GM18517 (cell line): ENCODE measurements at regions not wholly inside any gene's neighbourhood (a gene's known extent, or its start where the extent isn't known, plus 50 kb on each side); places are given as distances from the start of the nearest gene placed in this dataset.

Experiments used
- ATAC-seq: cut with Tn5 transposase; IDR thresholded peaks from one replicate; pipeline ENCODE4 v1.9.1; 2021; ENCODE audit warnings: mild to moderate bottlenecking, moderate library complexity; ENCODE audit not compliant: unreplicated experiment

DNA sequence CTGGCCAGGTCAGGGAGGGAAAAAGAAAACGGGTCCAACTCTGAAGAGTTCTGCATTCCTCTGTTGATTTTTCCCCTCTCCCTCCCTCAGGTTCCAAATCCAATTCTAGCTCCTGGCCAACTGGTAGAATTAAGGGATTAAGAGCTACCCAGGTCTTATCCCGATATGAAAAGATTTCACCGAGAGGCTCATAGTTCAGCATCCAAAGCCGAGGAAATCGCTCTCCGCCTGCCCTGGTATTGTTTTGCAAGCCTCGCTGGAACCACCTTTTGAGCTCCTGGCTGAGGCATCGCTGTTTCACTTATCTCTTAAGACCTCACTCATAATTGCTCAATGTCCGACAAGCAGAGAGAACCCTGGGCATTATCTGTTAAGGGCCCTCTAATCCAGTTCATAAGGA lies 180.4 kb downstream of the URI1 start:
- no peak for ATAC-seq

DNA sequence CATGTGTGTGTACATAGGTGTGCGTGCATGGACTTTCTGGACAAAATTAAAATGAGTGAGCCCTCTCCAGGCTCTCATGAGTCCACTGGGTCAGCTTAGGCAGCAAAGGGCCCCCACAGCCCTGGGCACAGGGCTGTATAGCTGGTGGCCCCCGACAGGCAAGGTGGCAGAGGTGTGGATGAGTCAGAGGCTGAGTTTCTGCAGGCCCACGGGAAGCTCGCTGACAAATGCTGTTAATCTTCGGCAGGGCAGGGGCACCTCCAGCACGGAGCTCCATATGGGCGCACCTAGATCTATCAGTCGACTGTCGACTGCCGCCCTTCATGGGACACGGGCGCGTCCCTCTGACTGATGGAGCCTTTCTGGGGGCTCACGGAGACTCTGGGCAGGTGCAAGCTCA lies 181.1 kb downstream of the URI1 start:
- ATAC-seq, result no peak

DNA sequence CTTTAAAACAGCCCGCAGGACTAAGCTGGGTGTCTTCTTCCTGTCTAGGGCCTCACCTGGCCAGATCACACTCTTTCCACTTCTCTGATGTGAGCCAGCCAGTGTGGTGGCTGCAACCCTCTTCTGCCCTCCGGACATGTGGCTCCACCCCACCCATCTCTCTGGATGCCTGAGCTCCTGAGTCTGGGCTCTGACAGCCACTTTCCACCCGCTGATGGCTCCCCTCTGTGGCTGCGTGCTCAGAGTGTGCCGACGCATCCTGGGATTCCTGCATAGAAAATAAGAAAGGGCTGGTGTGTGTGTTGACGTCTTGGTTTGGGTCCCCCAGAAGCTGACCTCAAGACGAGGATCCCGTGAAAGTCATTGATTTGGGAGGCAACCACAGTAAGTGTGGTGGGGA lies 181.6 kb downstream of the URI1 start:
- ATAC-seq, result no peak

DNA sequence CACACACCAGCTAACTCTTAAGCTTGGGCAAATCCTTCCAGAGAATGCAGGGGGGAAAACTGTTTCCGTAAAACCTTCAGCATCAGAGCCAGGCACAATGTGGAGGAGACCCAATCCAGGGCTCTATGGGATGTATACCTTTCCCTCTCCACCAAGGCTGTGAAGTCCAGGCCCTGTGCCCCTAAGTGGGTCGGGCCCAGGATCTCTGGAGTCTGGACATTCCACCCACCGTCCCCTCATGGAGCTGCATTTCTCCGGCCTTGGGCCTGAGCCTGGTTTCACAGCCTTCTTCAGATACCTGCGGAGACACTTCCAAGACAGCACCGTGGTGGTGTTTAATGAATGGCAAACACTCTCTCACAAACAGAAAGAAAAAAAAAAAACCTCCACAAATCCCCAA lies 186.2 kb downstream of the URI1 start:
- ATAC-seq, result no peak

DNA sequence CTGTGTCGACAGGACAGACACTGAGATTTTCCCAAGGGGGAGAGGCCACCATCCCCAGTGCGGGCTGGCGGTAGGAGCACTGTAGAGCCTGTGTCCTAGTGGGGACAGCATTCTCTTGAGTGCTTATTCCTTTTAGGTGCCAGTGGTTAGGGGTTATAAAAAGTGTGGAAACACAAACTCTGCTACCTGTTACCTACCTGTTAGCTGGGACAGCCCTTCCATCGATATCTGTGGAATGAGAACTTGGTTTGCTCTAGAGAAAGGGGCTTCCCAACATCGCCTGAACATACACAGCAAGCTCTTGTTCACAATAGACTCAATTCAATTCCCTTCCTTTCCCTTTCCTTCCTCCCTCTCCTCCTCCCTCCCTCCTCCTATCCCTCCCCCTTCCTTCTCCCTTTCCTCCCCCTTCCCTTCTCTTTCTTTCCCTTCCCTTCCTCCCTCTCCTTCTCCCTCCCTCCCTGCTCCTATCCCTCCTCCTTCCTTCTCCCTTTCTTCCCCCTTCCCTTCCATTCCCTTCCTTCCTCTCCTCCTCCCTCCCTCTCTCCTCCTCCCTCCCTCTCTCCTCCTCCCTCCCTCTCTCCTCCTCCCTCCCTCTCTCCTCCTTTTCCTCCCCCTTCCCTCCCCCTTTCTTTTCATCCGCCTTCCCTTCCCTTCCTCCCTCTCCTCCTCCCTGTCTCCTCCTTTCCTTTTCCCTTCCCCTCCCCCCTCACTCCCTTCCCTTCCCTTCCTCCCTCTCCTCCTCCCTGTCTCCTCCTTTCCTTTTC lies 188.5 kb downstream of the URI1 start:
- ATAC-seq, result no peak

DNA sequence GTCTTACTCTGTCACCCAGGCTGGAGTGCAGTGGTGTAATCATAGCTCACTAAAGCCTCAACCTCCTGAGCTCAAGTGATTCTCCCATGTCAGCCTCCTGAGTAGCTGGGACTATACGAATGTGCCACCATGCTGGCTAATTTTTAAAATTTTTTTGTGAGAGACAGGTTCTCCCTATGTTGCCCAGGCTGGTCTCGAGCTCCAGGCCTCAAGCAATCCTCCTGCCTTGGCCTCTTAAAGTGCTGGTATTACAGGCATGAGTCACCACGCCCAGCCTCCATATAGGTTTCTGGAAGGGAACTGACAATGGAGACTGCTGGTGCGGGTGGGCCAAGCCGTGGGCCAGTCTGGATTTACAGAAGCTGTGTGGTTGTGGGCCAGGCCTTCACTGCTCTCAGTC lies 189.2 kb downstream of the URI1 start:
- no peak for ATAC-seq

DNA sequence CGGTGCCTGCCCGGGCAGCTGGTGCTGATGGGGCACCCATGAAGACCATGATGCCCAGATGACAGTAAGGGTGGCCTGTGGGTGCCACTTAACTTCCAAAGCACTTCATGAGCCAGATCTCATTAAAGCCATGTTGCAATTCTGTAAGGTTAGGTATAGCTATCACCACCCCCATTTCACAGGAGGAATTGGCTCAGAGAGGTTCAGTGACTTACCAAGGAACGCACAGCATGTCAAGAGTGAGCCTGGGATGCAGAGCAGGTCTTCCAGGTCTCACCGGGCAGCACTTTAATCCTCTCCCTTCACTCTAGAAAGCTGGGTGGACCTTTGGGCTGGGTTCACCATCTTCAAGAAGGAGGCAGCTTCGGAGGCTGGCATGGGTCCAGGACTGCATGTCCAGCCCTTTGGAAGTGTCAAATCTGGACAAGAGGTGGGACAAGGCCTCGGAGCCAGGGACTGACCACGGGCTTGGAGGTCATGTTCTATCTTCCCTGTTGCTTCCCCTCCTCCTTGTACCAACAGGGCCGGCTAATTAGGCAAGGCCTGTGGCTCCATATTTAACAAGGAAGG lies 189.8 kb downstream of the URI1 start:
- ATAC-seq, result no peak

DNA sequence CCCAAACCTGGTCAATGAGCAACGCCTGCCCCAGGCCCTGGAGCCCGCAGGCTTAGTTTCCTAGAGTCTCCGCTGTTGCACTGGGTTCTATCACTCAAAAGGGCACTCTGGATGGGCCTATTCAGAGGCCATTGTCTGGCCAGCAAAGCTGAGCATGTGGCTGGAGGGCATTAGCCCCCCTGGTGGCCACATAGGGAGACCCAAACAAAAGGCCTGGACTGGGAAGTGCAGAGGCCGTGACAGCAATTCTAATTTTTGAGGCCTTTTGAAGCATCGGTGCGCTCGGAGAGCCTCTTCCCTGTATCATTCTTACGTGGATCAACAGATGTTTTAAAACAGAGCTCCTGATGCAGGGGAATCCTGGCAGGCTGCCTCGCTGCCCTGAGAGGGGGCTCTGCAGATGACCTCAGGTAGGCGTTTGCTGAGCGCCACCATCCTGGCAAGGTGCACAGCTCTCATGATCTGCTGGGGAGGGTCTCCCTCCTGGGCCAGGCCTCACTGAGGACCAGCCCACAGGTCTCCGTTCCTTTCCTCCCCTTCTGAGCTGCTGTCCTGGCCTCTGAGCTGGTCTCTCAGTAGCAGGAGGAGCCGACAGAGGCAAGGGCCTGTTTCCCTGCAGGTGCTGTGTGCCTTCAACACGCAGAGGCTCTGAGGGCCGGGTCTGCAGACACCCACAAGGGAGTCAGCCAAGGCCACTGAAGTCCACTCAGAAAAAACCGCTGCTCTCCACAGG lies 190.5 kb downstream of the URI1 start:
- no peak for ATAC-seq

DNA sequence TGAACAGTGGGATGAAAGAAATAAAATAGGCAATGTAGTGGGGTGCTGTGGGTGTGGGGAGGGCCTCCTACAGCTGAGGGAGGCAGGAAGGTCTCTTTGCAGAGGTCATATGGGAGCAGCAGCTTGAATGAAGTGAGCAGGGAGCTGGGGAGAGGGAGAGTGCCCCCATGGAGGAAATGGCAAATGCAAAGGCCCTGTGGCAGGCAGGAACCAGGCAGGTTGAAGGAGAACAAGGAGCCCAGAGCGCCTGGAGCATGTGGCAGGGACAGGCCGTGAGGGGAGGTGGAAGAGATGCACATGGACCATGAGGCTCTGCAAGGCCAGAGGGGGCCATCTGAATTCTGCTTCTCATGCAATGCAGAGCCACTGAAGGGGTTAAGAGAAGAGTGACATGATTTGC lies 191.8 kb downstream of the URI1 start:
- no peak for ATAC-seq

DNA sequence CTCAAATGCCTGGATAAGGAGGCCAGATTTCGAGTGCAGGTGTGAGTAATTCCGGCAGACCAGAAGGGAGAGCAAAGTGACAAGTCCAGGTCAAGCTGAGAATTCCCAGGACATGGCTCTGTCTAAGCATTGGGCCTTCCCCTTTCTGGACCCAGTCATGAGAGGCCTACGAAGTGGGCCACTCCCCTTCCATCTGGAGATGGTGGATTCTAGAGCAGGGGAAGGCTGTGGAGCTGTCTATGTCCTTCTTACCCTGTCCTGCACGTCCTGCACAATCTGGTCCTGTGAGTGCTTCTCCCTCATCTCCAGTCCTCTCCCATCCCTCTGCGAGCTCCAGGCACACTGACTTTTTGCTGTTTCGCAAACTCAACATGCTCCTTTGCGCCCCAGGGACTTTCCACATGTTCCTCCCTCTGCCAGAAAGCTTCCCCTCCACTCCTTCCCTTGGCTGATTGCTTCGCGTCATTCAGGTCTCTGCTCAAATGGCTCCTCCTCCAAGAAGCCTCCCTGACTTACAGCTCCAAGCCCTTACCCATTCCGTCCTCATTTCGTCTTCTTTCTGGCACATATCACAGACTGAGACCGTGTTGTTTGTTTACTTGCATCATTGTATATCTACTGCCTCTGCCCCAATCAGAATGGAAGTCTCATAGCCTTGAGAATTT lies 193.2 kb downstream of the URI1 start:
- no peak for ATAC-seq

DNA sequence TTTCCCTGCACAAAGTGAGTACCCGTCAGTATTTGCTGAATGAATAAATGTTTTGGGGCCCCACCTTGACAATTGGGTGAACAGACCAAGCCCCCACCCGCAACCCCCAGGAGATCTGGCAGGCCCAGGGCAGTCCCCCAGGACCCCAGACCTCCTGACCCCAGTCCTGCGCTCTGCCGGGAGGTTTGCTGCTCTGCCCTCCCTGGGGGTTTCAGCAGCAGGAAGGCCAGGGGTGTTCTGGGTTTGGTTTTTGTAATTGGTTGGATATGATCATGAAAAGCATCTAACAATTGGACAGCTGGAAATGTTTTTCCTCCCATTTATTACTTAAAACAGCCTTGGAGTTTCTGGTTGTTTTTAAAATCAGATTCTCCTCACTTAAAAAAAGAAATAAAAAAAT lies 193.8 kb downstream of the URI1 start:
- no peak for ATAC-seq

DNA sequence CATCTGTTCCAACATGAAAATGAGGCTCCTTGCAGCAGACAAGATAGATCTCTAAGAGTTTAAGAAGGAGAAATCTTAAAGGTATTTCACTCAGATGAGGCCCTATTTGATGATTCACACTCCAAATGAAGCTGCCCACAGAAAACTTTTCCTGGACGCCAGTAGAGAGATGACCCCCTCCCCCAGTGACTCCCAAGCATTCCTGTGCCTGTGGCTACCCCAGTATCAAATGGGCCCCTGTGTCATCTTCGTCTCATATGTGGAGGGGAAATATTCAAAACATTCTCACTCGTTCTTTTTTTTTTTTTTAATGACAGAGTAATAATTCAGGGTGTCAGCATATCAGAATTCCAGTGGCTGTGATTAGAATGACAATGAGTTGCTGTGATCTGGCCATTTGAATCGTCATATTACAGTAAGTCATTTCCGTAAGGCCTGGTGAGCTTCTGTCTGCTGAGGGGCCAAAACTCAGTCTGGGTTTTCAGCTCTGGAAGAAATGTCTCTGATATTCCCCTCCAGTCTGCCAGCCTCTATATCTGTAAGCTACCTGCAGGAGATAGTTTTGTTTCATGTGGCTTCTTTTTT lies 194.7 kb downstream of the URI1 start:
- ATAC-seq, result no peak

DNA sequence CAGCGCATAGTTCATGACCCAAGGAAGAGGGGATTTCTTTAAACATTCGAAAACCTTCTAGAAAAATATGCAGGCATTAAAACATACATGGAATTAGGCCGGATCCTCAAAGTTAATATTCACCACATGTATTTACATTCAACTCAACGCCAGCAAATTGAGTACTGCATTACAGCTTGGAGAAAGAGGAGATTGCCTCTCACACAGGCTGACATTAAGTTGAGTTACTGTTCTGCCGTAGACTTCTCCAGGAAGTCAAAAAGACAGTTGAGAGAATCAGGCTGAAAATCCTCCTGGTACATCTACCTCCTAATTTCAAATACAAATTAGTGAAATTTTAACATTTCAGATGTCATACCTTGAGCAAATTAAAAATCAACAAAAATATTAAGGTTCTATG lies 195.7 kb downstream of the URI1 start:
- ATAC-seq, result no peak

DNA sequence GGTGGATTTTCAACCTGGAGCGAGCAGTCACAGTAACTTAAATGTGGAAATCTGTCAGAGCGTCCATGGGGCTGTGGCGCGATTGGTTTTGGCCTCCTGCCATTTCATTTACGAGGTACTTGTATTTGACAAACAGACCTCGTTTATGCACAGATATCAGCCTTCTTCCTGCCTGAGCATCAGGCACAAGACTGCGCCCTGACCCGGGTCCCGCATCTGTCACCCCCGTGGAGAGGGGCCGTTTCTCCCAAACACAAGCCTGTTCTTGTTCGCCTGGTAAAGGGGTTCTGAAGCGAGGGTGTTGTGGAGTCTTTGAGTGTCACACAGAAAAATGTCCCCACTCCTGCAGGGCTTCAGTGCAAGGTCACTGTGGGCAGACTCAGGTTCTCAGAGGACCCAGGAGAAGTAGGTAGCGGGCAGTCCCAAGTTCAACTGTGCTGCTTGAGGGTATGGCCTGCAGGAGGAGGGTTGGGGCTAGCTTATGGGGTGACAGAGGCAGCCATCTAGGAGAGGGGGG lies 202.3 kb downstream of the URI1 start:
- ATAC-seq, result no peak

DNA sequence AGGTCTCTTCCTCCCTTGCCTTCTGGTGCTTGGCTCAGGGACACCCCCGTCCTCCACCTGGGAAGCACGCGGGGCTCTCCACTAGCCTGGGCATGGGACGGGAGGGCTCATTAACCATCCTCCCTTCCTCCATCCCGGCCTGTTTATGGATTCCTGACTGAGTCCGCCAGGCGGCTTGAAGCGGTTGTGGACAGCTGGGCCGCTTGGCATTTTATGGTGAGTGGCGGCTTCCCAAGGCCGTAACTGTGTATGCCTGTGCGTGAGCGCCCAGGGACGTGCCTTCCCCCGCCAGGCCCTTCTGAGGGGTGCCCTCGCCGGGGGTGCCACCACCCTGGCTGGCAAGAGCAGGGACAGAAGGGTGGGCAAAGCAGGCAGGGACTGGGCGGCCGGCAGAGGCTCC lies 202.8 kb downstream of the URI1 start:
- no peak for ATAC-seq

DNA sequence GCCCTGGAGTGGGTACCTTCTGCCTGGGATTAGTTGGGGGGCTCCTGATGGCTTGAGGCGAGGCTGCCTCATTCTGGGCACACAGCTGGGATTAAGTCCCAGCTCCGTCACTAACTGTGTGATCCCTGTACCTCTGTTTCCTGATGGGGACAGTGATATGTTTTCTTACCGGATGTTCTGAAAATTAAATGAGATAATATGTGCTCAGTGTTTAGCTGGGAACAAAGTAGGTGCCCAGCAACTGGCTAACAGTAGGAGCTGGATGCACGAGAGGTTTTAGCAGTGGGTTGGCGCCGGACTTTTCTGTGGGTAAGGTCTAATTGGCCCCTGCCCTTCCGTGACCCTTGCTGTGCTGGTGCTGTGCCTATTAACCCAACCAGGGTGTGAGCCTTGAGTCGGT lies 203.4 kb downstream of the URI1 start:
- no peak for ATAC-seq

DNA sequence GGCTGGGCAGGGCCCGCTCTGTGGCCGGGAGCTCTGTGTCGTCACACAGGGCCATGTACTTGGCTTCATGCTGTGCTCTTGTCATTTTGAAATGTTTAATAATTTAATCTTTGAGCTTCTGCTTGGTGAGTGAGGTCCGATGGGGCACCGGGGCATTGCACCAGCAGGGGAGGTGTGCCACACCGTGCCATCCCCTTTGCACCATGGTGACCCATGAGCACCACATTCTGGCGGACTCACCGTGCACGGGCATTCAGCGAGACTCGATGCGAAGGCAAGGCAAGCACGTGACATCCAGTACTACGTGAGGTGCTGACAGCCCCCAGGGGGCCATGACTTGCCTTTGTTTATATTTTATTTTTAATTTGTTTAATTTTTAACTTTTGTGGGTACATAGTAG lies 204.3 kb downstream of the URI1 start:
- no peak for ATAC-seq

DNA sequence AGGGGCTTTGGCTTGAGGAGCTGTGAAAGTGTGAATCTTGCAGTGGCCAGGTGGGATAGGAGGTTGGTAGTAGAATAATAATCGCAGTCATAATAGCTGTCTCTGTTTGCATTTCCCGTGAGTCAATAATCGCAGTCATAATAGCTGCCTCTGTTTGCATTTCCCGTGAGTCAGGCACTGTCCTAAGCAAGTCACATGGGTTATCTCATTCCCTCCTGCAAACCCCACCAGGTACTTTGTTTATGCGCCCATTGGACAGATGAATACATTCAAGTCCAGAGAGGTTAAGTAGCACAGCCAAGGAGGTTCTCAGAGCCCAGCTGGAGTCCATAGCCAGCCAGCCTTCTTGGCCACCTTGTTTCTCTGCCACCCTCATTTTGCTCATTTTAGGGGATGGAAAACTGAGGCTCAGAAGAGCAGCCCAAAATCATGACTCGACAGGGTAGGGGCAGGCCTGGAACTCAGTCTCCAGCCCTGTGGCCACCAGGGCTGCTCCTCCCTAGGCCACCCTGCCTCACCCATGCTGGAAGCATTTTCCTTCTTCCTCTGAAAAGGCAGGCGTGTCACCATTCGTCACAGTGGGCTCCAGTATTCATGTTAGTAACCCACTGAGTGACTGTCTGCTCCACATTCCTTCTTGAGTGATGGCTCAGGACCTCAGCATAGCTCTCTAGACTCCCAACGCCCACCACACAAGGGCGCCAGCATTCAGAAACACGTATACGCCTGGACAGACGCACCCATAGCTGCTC lies 206.2 kb downstream of the URI1 start:
- ATAC-seq, result no peak

DNA sequence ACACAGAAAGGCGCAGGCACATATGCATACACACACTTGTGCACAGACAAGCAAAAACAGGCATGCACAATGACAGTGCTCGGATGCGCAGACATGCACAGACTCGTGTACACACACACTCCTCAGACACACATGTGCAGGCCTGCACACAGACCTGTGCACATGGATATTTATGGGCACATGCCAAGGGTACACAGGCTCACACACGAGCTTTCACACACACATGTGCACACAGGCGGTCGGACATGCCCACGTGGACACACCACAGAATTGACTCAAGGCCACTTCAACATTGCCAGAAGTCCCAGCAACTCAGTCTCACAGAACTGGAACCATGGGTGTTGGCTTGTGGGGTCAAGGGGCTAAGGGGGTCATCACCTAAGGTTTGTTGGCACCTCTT lies 206.8 kb downstream of the URI1 start:
- no peak for ATAC-seq

DNA sequence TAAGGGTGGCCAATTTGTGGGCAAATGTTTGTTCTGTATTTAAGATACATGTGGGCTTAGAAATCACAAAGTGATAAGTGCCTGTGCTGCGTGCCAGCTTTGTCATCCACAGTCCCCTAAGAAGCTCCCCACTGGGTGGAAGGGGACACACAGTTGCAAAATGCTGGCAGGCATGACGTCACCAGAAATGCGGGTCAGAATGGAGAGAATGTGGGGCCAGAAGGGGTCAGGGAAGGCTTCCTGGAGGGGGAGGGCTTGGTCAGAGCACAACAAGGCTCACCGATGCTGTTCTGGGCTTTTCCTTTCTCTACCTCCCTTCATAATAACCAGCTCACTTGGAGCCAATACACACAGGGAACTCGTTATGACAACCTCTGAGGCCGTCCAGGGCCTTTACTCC lies 207.3 kb downstream of the URI1 start:
- no peak for ATAC-seq

DNA sequence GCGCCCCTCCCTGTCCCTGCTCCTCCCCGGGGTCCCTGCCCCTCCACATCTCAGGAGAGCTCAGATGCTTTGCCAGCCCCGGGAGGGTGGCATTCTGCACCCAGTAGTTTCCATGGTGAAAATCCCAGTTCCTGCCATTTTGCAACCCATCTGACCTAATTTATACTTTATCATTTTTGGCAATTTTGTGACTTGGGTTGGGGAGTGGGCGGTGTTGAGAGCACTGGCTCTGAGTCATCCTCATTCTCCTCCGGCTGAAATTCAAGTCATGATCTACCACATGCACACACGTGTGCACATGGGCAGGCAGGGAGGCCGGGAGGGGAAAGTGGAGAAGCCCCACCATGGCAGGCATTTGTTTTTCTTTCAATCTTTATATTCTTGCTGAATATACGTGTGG lies 208.6 kb downstream of the URI1 start:
- no peak for ATAC-seq
